ENCODE measurements at regions not wholly inside any gene's neighbourhood (a gene's known extent, or its start where the extent isn't known, plus 50 kb on each side); places are given as distances from the start of the nearest gene placed in this dataset.
"Not testable (repeated sequence)": the region's sequence is repeated elsewhere in the genome, so short reads cannot be mapped to it uniquely, and the experiment has no call there.

- DNase-seq (ENCODE audit: low spot score in 2 of 2); FAIRE-seq: not testable (repeated sequence)
Measured at GRCh38 chr1:245102149-245102548, 52.6 kb upstream of the KIF26B start.

- DNase-seq (ENCODE audit: low spot score in 2 of 2) (peak in 1 of 2 donors; percentile 25), FAIRE-seq (no peak)
Measured at GRCh38 chr1:245099401-245099800, 55.4 kb upstream of the KIF26B start.

- FAIRE-seq (no peak), DNase-seq (ENCODE audit: low spot score in 2 of 2) (no peak)
Measured at GRCh38 chr1:245098924-245099323, 55.9 kb upstream of the KIF26B start.

- DNase-seq (ENCODE audit: low spot score in 2 of 2) (no peak), FAIRE-seq (no peak)
Measured at GRCh38 chr1:245096311-245097066, 58.3 kb upstream of the KIF26B start.

GRCh38 chr1:245095903-245096302 lies 58.9 kb upstream of the KIF26B start:
- DNase-seq (ENCODE audit: low spot score in 2 of 2) (no peak), FAIRE-seq (no peak)

- DNase-seq (ENCODE audit: low spot score in 2 of 2) = no peak
Measured at GRCh38 chr1:245094954-245095353, 59.8 kb upstream of the KIF26B start.

GRCh38 chr1:245094092-245094491 lies 60.7 kb upstream of the KIF26B start:
- FAIRE-seq (no peak), DNase-seq (ENCODE audit: low spot score in 2 of 2) (no peak)

More at GRCh38 chr1:245094954-245095353, 59.8 kb upstream of the KIF26B start:
- no peak for FAIRE-seq

- DNase-seq (ENCODE audit: low spot score in 2 of 2) (no peak), FAIRE-seq (no peak)
Measured at GRCh38 chr1:245092638-245092976, 62.2 kb upstream of the KIF26B start.

GRCh38 chr1:245091818-245092637 lies 62.8 kb upstream of the KIF26B start:
- DNase-seq (ENCODE audit: low spot score in 2 of 2) (no peak), FAIRE-seq (no peak)

GRCh38 chr1:245091171-245091621 lies 63.6 kb upstream of the KIF26B start:
- DNase-seq (ENCODE audit: low spot score in 2 of 2) (no peak), FAIRE-seq (no peak)

GRCh38 chr1:245090491-245091090 lies 64.2 kb upstream of the KIF26B start:
- no peak for DNase-seq (ENCODE audit: low spot score in 2 of 2)
- no peak for FAIRE-seq

- DNase-seq (ENCODE audit: low spot score in 2 of 2) (no peak), FAIRE-seq (no peak)
Measured at GRCh38 chr1:245087723-245088122, 67.1 kb upstream of the KIF26B start.

- FAIRE-seq = no peak
- DNase-seq (ENCODE audit: low spot score in 2 of 2) = no peak
Measured at GRCh38 chr1:245086389-245086969, 68.3 kb upstream of the KIF26B start.

- FAIRE-seq (no peak), DNase-seq (ENCODE audit: low spot score in 2 of 2) (no peak)
Measured at GRCh38 chr1:245085508-245086095, 69.2 kb upstream of the KIF26B start.

GRCh38 chr1:245084551-245084950 lies 70.2 kb upstream of the KIF26B start:
- no peak for FAIRE-seq
- DNase-seq (ENCODE audit: low spot score in 2 of 2) = no peak

- FAIRE-seq (peak; percentile 94), DNase-seq (ENCODE audit: low spot score in 2 of 2) (no peak)
Measured at GRCh38 chr1:245079021-245079609, 75.7 kb upstream of the KIF26B start.

- FAIRE-seq (no peak), DNase-seq (ENCODE audit: low spot score in 2 of 2) (no peak)
Measured at GRCh38 chr1:245074898-245075297, 79.9 kb upstream of the KIF26B start.

- FAIRE-seq (no peak), DNase-seq (ENCODE audit: low spot score in 2 of 2) (no peak)
Measured at GRCh38 chr1:245074232-245074747, 80.5 kb upstream of the KIF26B start.

GRCh38 chr1:245070836-245071615 lies 83.8 kb upstream of the KIF26B start:
- DNase-seq (ENCODE audit: low spot score in 2 of 2) (no peak), FAIRE-seq (no peak)

Measured in frontal cortex (tissue), 3 donors.